Astrocyte of the spinal cord (primary cell): ENCODE measurements at regions not wholly inside any gene's neighbourhood (a gene's known extent, or its start where the extent isn't known, plus 50 kb on each side); places are given as distances from the start of the nearest gene placed in this dataset.
"Not testable (repeated sequence)": the region's sequence is repeated elsewhere in the genome, so short reads cannot be mapped to it uniquely, and the experiment has no call there.

Source experiments
- DNase-seq: peaks from one replicate; pipeline ENCODE4 v3.0.0; 2011; ENCODE audit warnings: low read depth, low spot score
- H3K4me3 ChIP-seq: 2 replicates; pipeline ENCODE4 v1.5.1; 2011; ENCODE audit warnings: low read depth, mild to moderate bottlenecking, low read length, moderate library complexity
- in situ Hi-C: cut with HindIII; loops from 2 replicates; pipeline ENCODE4 v1.10.0; 2017; ENCODE audit warnings: low sequenced_read_pairs
- TF ChIP-seq, protein P1 (sequence below): IDR thresholded peaks from 2 replicates; pipeline ENCODE4 v1.5.1; 2012; ENCODE audit warnings: low read depth, mild to moderate bottlenecking, low read length, inconsistent platforms

DNA sequence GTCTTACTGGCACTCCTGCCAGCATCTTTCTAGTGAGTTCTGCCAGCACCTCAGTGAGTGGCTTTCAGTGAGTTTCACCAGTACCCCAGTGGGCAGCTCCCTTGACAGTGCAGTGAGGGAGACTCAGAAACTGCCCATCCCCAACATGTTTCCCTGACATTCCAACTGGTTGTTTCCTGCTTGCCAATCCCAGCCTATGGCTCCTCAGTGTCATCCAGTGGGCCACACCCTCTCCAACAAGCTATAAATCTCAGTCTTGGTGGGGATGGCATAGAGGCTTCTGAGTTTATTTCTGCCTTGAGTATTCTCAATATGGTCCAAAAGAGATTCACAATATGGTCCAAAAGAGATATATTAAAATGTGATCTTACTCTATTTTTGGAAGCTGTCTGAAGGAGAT, 461.2 kb upstream of the NR3C2 start:
- in situ Hi-C loops = no loop called here

DNA sequence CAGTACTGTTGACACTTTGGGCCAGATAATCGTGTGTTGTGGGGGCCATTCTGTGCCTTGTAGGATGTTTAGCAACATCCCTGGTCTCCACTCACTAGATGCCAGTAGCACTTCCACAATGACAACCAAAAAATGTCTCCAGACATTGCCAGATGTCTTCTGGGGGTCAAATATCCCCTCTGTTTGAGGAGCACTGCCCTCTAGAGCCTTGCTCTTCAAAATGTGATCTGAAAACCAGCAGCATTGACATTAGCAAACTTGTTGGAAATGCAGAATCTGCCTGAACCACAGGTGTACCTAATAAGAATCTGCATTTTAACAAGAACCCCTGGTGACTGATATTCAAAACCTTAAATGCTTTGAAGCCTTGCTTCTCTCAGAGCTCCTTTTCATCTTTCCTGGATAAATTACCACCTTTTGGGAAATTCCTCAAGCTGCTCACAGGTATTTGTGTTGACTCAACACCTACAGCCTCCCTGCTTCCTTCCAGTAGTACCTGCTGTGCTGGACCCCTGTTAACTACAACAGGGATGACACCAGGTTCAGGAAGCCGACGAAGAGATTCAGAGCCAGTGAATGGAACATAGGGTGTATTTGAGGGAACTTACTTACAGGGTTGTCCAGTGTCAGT, 459.0 kb upstream of the NR3C2 start:
- DNase-seq = no peak
- H3K4me3 ChIP-seq = no peak overlapping the region
- in situ Hi-C loops = no loop called here
- TF ChIP-seq, protein P1, sequence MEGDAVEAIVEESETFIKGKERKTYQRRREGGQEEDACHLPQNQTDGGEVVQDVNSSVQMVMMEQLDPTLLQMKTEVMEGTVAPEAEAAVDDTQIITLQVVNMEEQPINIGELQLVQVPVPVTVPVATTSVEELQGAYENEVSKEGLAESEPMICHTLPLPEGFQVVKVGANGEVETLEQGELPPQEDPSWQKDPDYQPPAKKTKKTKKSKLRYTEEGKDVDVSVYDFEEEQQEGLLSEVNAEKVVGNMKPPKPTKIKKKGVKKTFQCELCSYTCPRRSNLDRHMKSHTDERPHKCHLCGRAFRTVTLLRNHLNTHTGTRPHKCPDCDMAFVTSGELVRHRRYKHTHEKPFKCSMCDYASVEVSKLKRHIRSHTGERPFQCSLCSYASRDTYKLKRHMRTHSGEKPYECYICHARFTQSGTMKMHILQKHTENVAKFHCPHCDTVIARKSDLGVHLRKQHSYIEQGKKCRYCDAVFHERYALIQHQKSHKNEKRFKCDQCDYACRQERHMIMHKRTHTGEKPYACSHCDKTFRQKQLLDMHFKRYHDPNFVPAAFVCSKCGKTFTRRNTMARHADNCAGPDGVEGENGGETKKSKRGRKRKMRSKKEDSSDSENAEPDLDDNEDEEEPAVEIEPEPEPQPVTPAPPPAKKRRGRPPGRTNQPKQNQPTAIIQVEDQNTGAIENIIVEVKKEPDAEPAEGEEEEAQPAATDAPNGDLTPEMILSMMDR = no peak

More for the DNA sequence above, 461.2 kb upstream of the NR3C2 start:
- TF ChIP-seq, protein P1 = no peak
- no peak overlapping the region for H3K4me3 ChIP-seq
- no peak for DNase-seq

DNA sequence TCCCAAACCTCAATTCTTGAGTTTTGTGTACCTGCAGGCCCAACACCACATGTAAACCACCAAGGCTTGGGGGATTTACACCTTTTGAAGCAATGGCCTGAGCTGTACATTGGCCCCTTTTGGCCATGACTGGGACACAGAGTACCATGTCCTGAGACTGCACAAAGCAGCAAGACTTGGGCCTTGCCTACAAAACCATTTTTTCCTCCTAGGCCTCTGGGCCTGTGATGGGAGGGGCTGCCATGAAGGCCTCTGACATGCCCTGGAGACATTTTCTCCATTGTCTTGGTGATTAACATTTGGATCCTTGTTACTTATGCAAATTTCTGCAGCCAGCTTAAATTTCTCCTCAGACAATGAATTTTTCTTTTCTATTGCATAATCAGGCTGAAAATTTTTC, 455.9 kb upstream of the NR3C2 start:
- DNase-seq, in situ Hi-C loops, H3K4me3 ChIP-seq: not testable (repeated sequence)

DNA sequence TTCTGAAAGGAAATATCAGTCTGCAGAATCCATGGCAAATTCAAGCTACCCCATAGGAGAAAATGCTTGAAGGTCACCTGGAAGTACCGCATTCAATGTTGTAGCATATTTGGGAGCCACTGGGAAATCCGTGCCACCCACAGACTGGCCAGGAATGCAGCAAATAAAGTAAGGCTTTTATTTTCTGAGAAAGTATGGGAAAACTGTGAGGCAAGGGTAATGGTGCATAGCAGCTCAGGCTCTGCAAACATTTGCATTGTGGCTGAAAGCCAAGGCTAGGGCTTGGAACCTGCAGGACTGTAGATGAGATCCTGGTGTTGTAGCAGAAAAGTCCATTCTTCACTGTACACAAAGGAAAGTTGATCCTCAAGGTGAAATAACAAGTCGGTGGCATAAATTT, 450.9 kb upstream of the NR3C2 start:
- no peak overlapping the region for H3K4me3 ChIP-seq
- no peak for DNase-seq
- in situ Hi-C loops = no loop called here
- TF ChIP-seq, protein P1 = no peak

DNA sequence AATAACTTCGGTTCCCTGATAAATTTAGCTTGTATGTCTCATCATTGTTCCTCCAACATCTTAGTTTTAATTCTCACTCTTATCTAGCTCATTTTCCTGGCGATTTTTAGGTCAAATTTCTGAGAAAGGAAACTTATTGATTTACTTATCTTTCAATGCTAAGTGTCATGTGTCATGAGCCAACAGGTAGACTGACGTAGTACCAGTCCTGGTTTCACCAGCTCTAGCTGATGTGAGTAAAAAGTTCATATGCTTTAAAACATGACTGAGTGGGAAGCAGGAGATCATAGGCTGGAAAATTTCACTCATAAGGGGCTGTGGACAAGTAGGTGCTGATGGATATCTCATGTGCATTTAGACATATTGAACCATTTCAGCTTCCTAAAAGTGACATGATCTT, 441.7 kb upstream of the NR3C2 start:
- no peak for DNase-seq
- H3K4me3 ChIP-seq = no peak overlapping the region
- TF ChIP-seq, protein P1 = no peak
- in situ Hi-C loops = no loop called here

DNA sequence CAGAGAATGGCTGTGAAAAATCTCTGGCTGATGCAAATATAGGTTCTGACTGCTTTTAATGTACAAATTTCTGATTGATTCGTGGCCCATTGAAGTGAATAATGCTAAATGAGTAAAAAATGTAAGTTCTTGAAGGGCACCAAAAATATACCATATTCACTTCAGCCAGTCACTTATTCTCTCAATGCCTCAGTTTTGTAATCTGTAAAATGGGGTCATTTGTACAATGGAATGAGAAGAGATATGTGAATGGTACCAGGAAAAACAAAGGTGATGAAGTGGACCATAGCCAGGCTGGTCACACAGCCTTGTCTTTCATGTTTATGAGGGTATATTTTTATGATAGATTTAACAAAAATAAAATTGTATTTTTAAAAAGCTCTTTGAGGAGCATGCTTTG, 441.2 kb upstream of the NR3C2 start:
- DNase-seq = no peak
- no peak overlapping the region for H3K4me3 ChIP-seq
- in situ Hi-C loops = no loop called here
- TF ChIP-seq, protein P1 = no peak

DNA sequence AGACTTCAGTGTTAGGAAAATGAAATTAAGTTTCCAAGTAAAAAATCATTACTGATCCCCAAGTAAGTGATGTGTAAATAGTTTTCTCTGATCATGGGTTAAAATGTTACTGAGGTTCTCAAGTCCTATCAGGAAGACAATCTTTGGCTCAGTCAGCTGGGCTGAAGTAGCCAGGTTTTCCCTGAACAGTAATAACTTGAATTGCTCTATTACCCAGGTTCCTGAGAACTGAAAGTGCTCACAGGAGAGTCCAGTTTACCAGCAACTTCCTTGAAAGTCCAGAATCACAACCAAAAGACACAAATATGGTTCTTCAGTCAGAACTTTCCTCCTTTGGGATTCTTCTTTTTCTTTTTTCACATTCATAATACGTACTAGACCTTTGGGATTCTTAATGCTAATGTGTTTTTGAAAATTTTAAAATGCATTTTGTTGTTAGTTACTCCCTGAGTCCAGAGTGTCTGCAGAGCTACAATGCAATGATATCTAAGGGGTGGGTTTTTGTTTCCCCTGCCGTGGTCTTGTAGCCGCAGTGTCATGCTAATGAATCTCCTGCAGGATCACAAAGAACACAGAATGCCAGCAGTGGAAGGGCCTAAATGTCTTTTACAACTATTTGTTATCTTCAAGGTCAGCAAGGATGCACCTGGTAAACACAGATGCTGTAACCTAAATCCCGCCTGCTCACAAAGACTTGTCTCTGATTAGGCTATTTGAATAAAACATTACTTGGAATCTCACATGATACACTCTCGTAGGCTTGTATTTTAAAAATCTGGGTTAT, 439.8 kb upstream of the NR3C2 start:
- TF ChIP-seq, protein P1 = no peak
- no peak for DNase-seq
- no peak overlapping the region for H3K4me3 ChIP-seq
- in situ Hi-C loops = no loop called here
